Transverse colon (tissue), 4 donors: ENCODE measurements at regions not wholly inside any gene's neighbourhood (a gene's known extent, or its start where the extent isn't known, plus 50 kb on each side); places are given as distances from the start of the nearest gene placed in this dataset.
"Not testable (repeated sequence)": the region's sequence is repeated elsewhere in the genome, so short reads cannot be mapped to it uniquely, and the experiment has no call there.

Experiments used
- DNase-seq: peaks from one replicate; pipeline ENCODE4 v3.0.0-alpha.2; 2019
- H3K27ac ChIP-seq, 4 donors: fragments of 200-600 bp; sonication (generic); 2 replicates each; pipeline ENCODE4 v1.5.1; 2016 to 2018; ENCODE audit warnings: inconsistent platforms in 4 of 4
- H3K27me3 ChIP-seq: fragments of 200-600 bp; sonication (generic); 2 replicates; pipeline ENCODE4 v1.5.1; 2017; ENCODE audit warnings: inconsistent platforms
- H3K36me3 ChIP-seq, 4 donors: fragments of 200-600 bp; sonication (generic); 2 replicates each; pipeline ENCODE4 v1.5.1; 2017 to 2019; ENCODE audit warnings: inconsistent platforms in 4 of 4
- H3K4me1 ChIP-seq, 4 donors: fragments of 200-600 bp; sonication (generic); 2 replicates each; pipeline ENCODE4 v1.5.1; 2017 to 2020; ENCODE audit warnings: inconsistent platforms in 4 of 4
- H3K4me3 ChIP-seq, 4 donors: fragments of 200-600 bp; sonication (generic); 1 replicate in 1 of 4; 2 replicates in 3 of 4; pipeline versions ENCODE4 v1.5.1 to v1.6.1; 2017 to 2019; ENCODE audit warnings: inconsistent platforms in 4 of 4
- H3K9me3 ChIP-seq, 2 donors: fragments of 200-600 bp; sonication (generic); 2 replicates each; pipeline ENCODE4 v1.5.1; 2017 to 2019; ENCODE audit warnings: inconsistent platforms in 2 of 2
- CTCF ChIP-seq, 5 experiments: fragments of 200-600 bp in 3 of 5; fragments of 450-650 bp in 2 of 5; sonication (generic) in 3 of 5; IDR thresholded peaks; 1 replicate in 2 of 5; 2 replicates in 3 of 5; pipeline ENCODE4 v1.5.1; 2016 to 2017; ENCODE audit warnings: antibody characterized with exemption in 5 of 5, inconsistent platforms in 3 of 5, mild to moderate bottlenecking in 2 of 5, moderate library complexity in 1 of 5
- EP300 ChIP-seq: sonication (generic); formaldehyde crosslinking; IDR thresholded peaks from one replicate; pipeline ENCODE4 v1.6.1; 2017; ENCODE audit warnings: antibody characterized with exemption, low read depth
- POLR2A ChIP-seq: fragments of 450-650 bp; IDR thresholded peaks from one replicate; pipeline ENCODE4 v1.6.1; 2016; ENCODE audit warnings: antibody characterized with exemption, mild to moderate bottlenecking, moderate library complexity
- POLR2AphosphoS5 ChIP-seq, 3 donors: sonication (generic); formaldehyde crosslinking; IDR thresholded peaks; one replicate each; pipeline ENCODE4 v1.6.1; 2016; ENCODE audit warnings: antibody characterized with exemption in 3 of 3
- WGBS, 2 donors: methylation state at CpG; one replicate each; pipeline ENCODE4 v1.1.5; 2018; ENCODE audit warnings: low coverage in 1 of 2; 5-methylcytosine and 5-hydroxymethylcytosine counted together
- in situ Hi-C, 4 donors: fragments of 200-750 bp; cut with MboI; loops; one replicate each; pipeline versions ENCODE4 v1.15.0 to v1.15.1; 2017; ENCODE audit warnings: low sequenced_read_pairs in 3 of 4, low pct_ligation_motif_present in 1 of 4, low pct_unique_long_range_greater_than_20kb in 1 of 4
- intact Hi-C: fragments of 100-400 bp; cut with DNase I; formaldehyde crosslinking; loops from one replicate; pipeline ENCODE4 v1.15.1; 2023; ENCODE audit warnings: low total_unique reads

- no peaks in the 10 kb centered on the region for H3K27me3 ChIP-seq
- no peaks in the 10 kb centered on the region for H3K4me1 ChIP-seq
- DNase-seq: no peak
- no peak overlapping the region for H3K4me3 ChIP-seq
- no peaks in the 10 kb centered on the region for H3K36me3 ChIP-seq
- H3K27ac ChIP-seq: no peak overlapping the region
- WGBS, 2 donors: 77 to 78% methylated on average over 2 to 3 of the region's 3 CpGs
- TF ChIP-seq EP300: no peak
- no peak for TF ChIP-seq POLR2AphosphoS5 (IDR thresholded peaks at IDR 0.05)
- TF ChIP-seq CTCF (IDR thresholded peaks at IDR 0.05): no peak
- no peak for TF ChIP-seq POLR2A
- in situ Hi-C loops: no loop called here
- intact Hi-C loops: no loop called here
- no peaks in the 10 kb centered on the region for H3K9me3 ChIP-seq
Observed at GRCh38 chr14:38944691-38945090, 158.3 kb downstream of the SEC23A start.

GRCh38 chr14:38941488-38941887, 161.5 kb downstream of the SEC23A start:
- Histone ChIP-seq H3K27me3 (no peaks in the 10 kb centered on the region), H3K27ac (no peak overlapping the region), H3K4me1 (no peaks in the 10 kb centered on the region), H3K9me3 (no peaks in the 10 kb centered on the region), H3K36me3 (no peaks in the 10 kb centered on the region), H3K4me3 (no peak overlapping the region)
- TF ChIP-seq POLR2A (no peak), CTCF (IDR thresholded peaks at IDR 0.05) (no peak), POLR2AphosphoS5 (IDR thresholded peaks at IDR 0.05) (no peak), EP300 (no peak)
- DNase-seq: no peak
- WGBS, 2 donors: 64 to 68% methylated on average over 4 of the region's 4 CpGs
- intact Hi-C loops (no loop called here), in situ Hi-C loops (no loop called here)

DNA sequence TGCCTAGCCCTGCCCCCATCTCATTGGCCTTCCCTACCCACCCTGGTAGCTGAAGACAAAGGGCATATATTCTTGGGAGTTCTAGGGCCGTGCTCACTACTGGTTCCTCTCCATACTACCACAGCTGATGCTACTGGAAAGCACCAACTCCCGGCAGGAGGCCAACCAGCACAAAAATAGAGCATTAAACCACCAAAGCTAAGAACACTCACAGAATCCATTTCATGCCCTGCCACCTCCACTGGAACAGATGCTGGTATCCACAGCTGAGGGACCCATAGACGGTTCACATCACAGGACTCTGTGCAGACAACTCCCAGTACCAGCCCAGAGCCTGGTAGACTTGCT, 170.4 kb downstream of the SEC23A start:
- H3K27me3 ChIP-seq, H3K4me1 ChIP-seq, intact Hi-C loops, in situ Hi-C loops, H3K36me3 ChIP-seq, H3K9me3 ChIP-seq, H3K4me3 ChIP-seq, DNase-seq, H3K27ac ChIP-seq: not testable (repeated sequence)
- 87% methylated on average over 3 of the region's 3 CpGs; no CpG with 5 or more reads in 1 of the 2 donors for WGBS, 2 donors

DNA sequence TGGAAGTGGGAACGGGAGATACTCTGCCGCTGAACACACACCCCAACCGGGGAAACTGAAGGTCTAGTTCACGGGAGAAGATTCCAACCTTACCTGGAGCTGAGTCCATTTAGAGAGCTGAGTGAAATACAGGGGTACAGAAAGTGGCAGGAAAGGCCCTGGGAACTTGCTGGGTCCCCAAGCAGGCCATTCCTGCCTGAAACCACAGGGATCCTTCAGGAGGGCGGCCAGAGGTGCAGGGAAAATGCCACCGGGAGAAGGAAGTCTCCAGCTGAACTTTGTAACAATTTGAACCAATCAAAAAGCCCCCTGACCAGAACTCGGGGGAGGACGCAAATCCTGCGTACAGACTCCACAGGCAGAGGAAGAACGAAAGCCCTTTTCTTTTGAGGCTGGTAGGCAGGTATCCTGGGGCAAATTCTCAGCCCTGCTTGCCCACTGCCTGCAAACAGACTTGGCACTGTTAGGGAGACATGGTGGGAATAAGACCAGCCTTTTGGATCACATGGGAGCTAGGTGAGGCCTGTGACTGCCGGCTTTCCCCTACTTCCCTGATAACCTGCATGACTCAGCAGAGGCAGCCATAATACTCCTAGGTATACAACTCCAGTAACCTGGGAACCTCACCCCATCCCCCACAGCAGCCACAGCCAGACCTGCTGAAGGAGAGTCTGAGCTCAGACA, 170.9 kb downstream of the SEC23A start:
- no peak for DNase-seq
- intact Hi-C loops (no loop called here), in situ Hi-C loops (no loop called here)
- Histone ChIP-seq H3K27ac (no peak overlapping the region), H3K4me3 (no peak overlapping the region), H3K36me3 (no peaks in the 10 kb centered on the region), H3K27me3 (no peaks in the 10 kb centered on the region), H3K9me3 (no peaks in the 10 kb centered on the region), H3K4me1 (no peaks in the 10 kb centered on the region)
- TF ChIP-seq POLR2A (no peak), POLR2AphosphoS5 (IDR thresholded peaks at IDR 0.05) (no peak), CTCF (IDR thresholded peaks at IDR 0.05) (no peak), EP300 (no peak)
- 71 to 92% methylated on average over 5 to 11 of the region's 11 CpGs for WGBS, 2 donors

GRCh38 chr14:38930898-38931297, 172.1 kb downstream of the SEC23A start:
- 75 to 100% methylated on average over 1 of the region's 1 CpG for WGBS, 2 donors
- intact Hi-C loops: no loop called here
- TF ChIP-seq CTCF (IDR thresholded peaks at IDR 0.05) (no peak), EP300 (no peak), POLR2A (no peak), POLR2AphosphoS5 (IDR thresholded peaks at IDR 0.05) (no peak)
- H3K27ac ChIP-seq: no peak overlapping the region
- H3K4me3 ChIP-seq: no peak overlapping the region
- DNase-seq: no peak
- no peaks in the 10 kb centered on the region for H3K4me1 ChIP-seq
- in situ Hi-C loops: no loop called here
- H3K27me3 ChIP-seq: no peaks in the 10 kb centered on the region
- no peaks in the 10 kb centered on the region for H3K36me3 ChIP-seq
- H3K9me3 ChIP-seq: no peaks in the 10 kb centered on the region
